GM12891 (cell line): ENCODE measurements at regions not wholly inside any gene's neighbourhood (a gene's known extent, or its start where the extent isn't known, plus 50 kb on each side); places are given as distances from the start of the nearest gene placed in this dataset.

Experiments
- POLR2A ChIP-seq: IDR thresholded peaks from 2 replicates; pipeline ENCODE4 v1.6.1; 2011; ENCODE audit warnings: low read depth, low read length, control low read depth
- POLR2AphosphoS5 ChIP-seq: IDR thresholded peaks from 2 replicates; pipeline ENCODE4 v1.6.1; 2011; ENCODE audit warnings: low read depth, low read length, control low read depth

DNA sequence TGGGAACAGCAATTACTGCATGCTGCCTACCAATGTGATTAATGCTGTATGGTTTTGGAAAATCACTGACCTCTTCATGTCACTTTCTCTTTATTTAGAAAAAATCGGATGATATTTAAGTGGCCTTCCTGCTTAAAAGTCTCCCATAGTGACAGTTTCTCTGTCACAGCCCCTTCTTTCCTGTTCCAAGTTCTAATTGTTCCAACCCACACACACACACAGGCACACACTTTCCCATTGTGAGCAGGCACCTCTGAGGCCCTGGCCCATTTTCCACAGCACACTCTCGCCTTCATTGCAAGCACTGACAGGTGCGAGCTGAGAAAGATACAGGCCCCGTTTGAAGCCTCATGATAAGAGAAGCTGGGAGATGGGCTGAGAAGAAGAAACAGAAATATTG is 505.9 kb downstream of the HS3ST4 start:
- no peak for TF ChIP-seq POLR2AphosphoS5
- no peak for TF ChIP-seq POLR2A
